Astrocyte of the cerebellum (primary cell): ENCODE measurements at regions not wholly inside any gene's neighbourhood (a gene's known extent, or its start where the extent isn't known, plus 50 kb on each side); places are given as distances from the start of the nearest gene placed in this dataset.

Experiments used
- DNase-seq: peaks from one replicate; pipeline ENCODE4 v3.0.0-alpha.2; 2011; ENCODE audit warnings: low read depth
- H3K4me3 ChIP-seq: 2 replicates; pipeline ENCODE4 v1.5.1; 2011; ENCODE audit warnings: mild to moderate bottlenecking, low read depth, low read length, moderate library complexity
- CTCF ChIP-seq: IDR thresholded peaks from 2 replicates; pipeline ENCODE4 v1.5.1; 2012; ENCODE audit warnings: low read length, low read depth, moderate library complexity, mild to moderate bottlenecking; ENCODE audit errors: missing control alignments
- in situ Hi-C: cut with HindIII; loops from 2 replicates; pipeline ENCODE4 v1.10.0; 2017; ENCODE audit warnings: low sequenced_read_pairs

GRCh38 chr9:29717631-29718030 lies 2144.3 kb upstream of the C9orf72 start:
- in situ Hi-C loops = no loop called here
- no peak for DNase-seq
- H3K4me3 ChIP-seq = no peak overlapping the region
- no peak for TF ChIP-seq CTCF

GRCh38 chr9:29730163-29730562 lies 2156.9 kb upstream of the C9orf72 start:
- no peak overlapping the region for H3K4me3 ChIP-seq
- no peak for TF ChIP-seq CTCF
- in situ Hi-C loops = no loop called here
- no peak for DNase-seq

GRCh38 chr9:29740518-29740917 lies 2167.2 kb upstream of the C9orf72 start:
- in situ Hi-C loops = no loop called here

GRCh38 chr9:29741169-29741568 lies 2167.9 kb upstream of the C9orf72 start:
- in situ Hi-C loops = no loop called here
- DNase-seq = no peak
- H3K4me3 ChIP-seq = no peak overlapping the region
- no peak for TF ChIP-seq CTCF

More at GRCh38 chr9:29740518-29740917, 2167.2 kb upstream of the C9orf72 start:
- TF ChIP-seq CTCF = no peak
- no peak for DNase-seq
- H3K4me3 ChIP-seq = no peak overlapping the region

- TF ChIP-seq CTCF = no peak
- peak; percentile 2 for DNase-seq
- in situ Hi-C loops = no loop called here
- no peak overlapping the region for H3K4me3 ChIP-seq
Measured at GRCh38 chr9:29750062-29750461, 2176.8 kb upstream of the C9orf72 start.

- no peak overlapping the region for H3K4me3 ChIP-seq
- TF ChIP-seq CTCF = no peak
- in situ Hi-C loops = no loop called here
- DNase-seq = no peak
Measured at GRCh38 chr9:29751226-29751625, 2177.9 kb upstream of the C9orf72 start.

GRCh38 chr9:29753638-29754037 lies 2180.4 kb upstream of the C9orf72 start:
- no peak overlapping the region for H3K4me3 ChIP-seq
- DNase-seq = no peak
- in situ Hi-C loops = no loop called here
- no peak for TF ChIP-seq CTCF
